ENCODE measurements at regions not wholly inside any gene's neighbourhood (a gene's known extent, or its start where the extent isn't known, plus 50 kb on each side); places are given as distances from the start of the nearest gene placed in this dataset.

DNA sequence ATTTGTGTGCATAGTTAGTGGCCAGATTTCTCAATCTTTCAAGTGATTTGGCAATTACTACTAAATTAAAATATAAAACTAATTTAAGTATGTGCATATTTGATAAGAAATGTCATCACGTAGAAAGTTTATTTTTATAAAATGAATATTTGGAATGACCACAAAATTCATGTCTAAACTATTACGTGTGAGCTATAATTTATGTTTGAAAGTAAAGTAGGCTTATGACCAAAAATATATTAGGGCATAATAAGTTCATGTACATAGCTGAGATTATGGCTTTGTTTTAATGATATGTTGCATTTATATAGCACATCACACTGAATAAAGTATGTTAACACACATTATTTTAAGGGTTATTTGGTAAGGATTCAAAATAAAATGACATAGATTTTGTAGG lies 1532.6 kb downstream of the C4orf33 start:
- no peak overlapping the region for H4K8ac ChIP-seq (ENCODE audit: low read depth, low read length)
- no peak overlapping the region for H3K27ac ChIP-seq (replicated peaks; ENCODE audit: low read length)
- H3K4me3 ChIP-seq (ENCODE audit: low read length in 2 of 2) = no peak overlapping the region
- no peak overlapping the region for H3K18ac ChIP-seq (ENCODE audit: low read length)
- H3K27me3 ChIP-seq (ENCODE audit: control insufficient read depth in 3 of 3, insufficient read depth in 3 of 3, low read depth in 1 of 3, low read length in 3 of 3) = no peaks in the 10 kb centered on the region
- no peak overlapping the region for H3K4me2 ChIP-seq (ENCODE audit: insufficient read depth, low read length, poor library complexity, severe bottlenecking)
- no peaks in the 10 kb centered on the region for H3K79me1 ChIP-seq (ENCODE audit: low read depth, low read length)
- H3K36me3 ChIP-seq (replicated peaks in 1 of 2; ENCODE audit: control insufficient read depth in 2 of 2, insufficient read depth in 2 of 2, low read length in 2 of 2) = no peaks in the 10 kb centered on the region
- no peak overlapping the region for H2BK12ac ChIP-seq (ENCODE audit: low read length)
- WGBS, 2 donors (ENCODE audit: extremely low coverage in 2 of 2, insufficient read length in 2 of 2, insufficient replicate concordance in 1 of 2) = no CpG with 5 or more reads among the region's 2 CpGs
- no peak overlapping the region for H3K14ac ChIP-seq (ENCODE audit: low read length)
- H3K9ac ChIP-seq (ENCODE audit: low read depth, low read length, poor library complexity) = no peak overlapping the region
- H2AFZ ChIP-seq (ENCODE audit: low read length) = no peak overlapping the region
- H2BK15ac ChIP-seq (ENCODE audit: low read length) = no peak overlapping the region
- H3K4ac ChIP-seq (ENCODE audit: low read length) = no peak overlapping the region
- H2AK5ac ChIP-seq (ENCODE audit: low read depth, low read length) = no peak overlapping the region
- no peaks in the 10 kb centered on the region for H3K4me1 ChIP-seq (ENCODE audit: control insufficient read depth in 2 of 2, insufficient read depth in 1 of 2, low read depth in 1 of 2, low read length in 2 of 2)
- H3K9me3 ChIP-seq (replicated peaks in 1 of 2; ENCODE audit: control insufficient read depth in 2 of 2, insufficient read depth in 1 of 2, low read depth in 1 of 2, low read length in 2 of 2) = peaks cover 0 to 2% of the 10 kb centered on the region in 2 donors
- H2BK5ac ChIP-seq (ENCODE audit: low read length) = no peak overlapping the region
- DNase-seq (ENCODE audit: low spot score) = no peak
- no peak overlapping the region for H3K23ac ChIP-seq (ENCODE audit: low read depth, low read length, poor library complexity)
- no peak overlapping the region for H4K91ac ChIP-seq (ENCODE audit: low read depth, low read length, poor library complexity)
- no peak overlapping the region for H2BK120ac ChIP-seq (ENCODE audit: low read depth, low read length)

DNA sequence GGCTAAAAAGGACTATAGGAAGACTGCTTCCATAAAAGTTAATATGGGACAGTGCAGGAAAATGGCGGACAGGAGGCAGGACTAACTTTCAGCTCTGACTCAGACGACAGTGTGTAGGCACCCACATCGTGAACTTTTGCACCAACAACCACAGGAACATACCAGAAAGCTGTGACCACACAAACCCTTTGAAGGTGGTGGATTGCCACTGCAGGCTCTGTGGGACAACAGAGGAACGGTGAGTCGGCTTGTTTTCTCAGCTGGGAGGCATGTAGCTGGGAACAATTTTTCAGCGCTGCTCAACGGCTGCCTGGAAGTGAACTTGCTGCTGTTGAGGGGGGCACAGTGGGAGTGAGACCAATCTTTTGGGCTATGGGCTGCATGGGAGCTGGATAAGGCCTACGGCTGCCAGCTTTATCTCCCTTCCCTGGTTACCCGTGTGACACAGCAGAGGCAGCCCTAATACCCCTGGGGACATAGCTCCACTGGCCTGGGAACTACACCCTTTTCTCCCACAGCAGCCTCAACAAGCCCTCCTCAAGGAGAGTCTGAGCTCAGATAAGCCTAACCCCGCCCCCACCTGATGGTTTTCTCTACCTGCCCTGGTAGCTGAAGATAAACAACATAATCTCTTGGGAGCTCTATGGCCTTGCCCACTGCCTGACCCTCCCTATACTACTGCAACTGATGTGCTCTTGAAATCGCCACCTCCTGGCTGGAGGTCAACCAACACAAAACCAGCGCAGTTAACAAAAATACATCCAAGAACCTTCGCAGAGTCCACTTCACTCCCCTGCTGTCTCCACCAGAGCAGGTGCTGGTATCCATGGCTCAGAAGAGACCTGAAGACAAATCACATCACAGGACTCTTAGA lies 1537.0 kb downstream of the C4orf33 start:
- no peak overlapping the region for H3K9ac ChIP-seq (ENCODE audit: low read depth, low read length, poor library complexity)
- no peak overlapping the region for H4K91ac ChIP-seq (ENCODE audit: low read depth, low read length, poor library complexity)
- no peak overlapping the region for H2BK5ac ChIP-seq (ENCODE audit: low read length)
- H3K27ac ChIP-seq (replicated peaks; ENCODE audit: low read length) = no peak overlapping the region
- no peak overlapping the region for H4K8ac ChIP-seq (ENCODE audit: low read depth, low read length)
- no peak overlapping the region for H3K23ac ChIP-seq (ENCODE audit: low read depth, low read length, poor library complexity)
- no peak overlapping the region for H2BK120ac ChIP-seq (ENCODE audit: low read depth, low read length)
- no CpG with 5 or more reads among the region's 13 CpGs for WGBS, 2 donors (ENCODE audit: extremely low coverage in 2 of 2, insufficient read length in 2 of 2, insufficient replicate concordance in 1 of 2)
- H2BK15ac ChIP-seq (ENCODE audit: low read length) = no peak overlapping the region
- H2BK12ac ChIP-seq (ENCODE audit: low read length) = no peak overlapping the region
- no peak overlapping the region for H2AFZ ChIP-seq (ENCODE audit: low read length)
- H3K4me2 ChIP-seq (ENCODE audit: insufficient read depth, low read length, poor library complexity, severe bottlenecking) = no peak overlapping the region
- H3K4me3 ChIP-seq (ENCODE audit: low read length in 2 of 2) = no peak overlapping the region
- no peak overlapping the region for H2AK5ac ChIP-seq (ENCODE audit: low read depth, low read length)
- H3K4me1 ChIP-seq (ENCODE audit: control insufficient read depth in 2 of 2, insufficient read depth in 1 of 2, low read depth in 1 of 2, low read length in 2 of 2) = no peaks in the 10 kb centered on the region
- no peak for DNase-seq (ENCODE audit: low spot score)
- H3K79me1 ChIP-seq (ENCODE audit: low read depth, low read length) = no peaks in the 10 kb centered on the region
- no peaks in the 10 kb centered on the region for H3K27me3 ChIP-seq (ENCODE audit: control insufficient read depth in 3 of 3, insufficient read depth in 3 of 3, low read depth in 1 of 3, low read length in 3 of 3)
- H3K4ac ChIP-seq (ENCODE audit: low read length) = no peak overlapping the region
- H3K18ac ChIP-seq (ENCODE audit: low read length) = no peak overlapping the region
- H3K36me3 ChIP-seq (replicated peaks in 1 of 2; ENCODE audit: control insufficient read depth in 2 of 2, insufficient read depth in 2 of 2, low read length in 2 of 2) = no peaks in the 10 kb centered on the region
- H3K14ac ChIP-seq (ENCODE audit: low read length) = no peak overlapping the region
- no peaks in the 10 kb centered on the region for H3K9me3 ChIP-seq (replicated peaks in 1 of 2; ENCODE audit: control insufficient read depth in 2 of 2, insufficient read depth in 1 of 2, low read depth in 1 of 2, low read length in 2 of 2)

DNA sequence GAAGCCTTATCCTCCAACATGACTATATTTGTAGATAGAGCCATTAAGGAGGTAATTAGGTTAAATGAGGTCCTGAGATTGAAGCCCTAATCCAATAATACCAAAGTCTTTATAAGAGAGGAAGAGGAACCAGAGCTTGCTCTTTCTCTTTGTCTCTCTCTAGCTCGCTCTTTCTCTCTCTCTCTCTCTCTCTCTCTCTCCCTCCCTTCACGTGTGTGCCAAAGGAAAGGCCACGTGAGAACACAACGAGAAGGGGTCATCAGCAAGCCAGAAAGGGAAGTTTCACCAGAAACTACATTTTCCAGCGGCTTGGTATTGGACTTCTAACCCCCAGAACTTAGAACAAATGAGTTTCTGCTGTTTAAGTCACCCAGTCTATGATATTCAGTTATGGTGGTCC lies 1540.5 kb downstream of the C4orf33 start:
- no peak overlapping the region for H2AK5ac ChIP-seq (ENCODE audit: low read depth, low read length)
- H3K79me1 ChIP-seq (ENCODE audit: low read depth, low read length) = no peaks in the 10 kb centered on the region
- H2AFZ ChIP-seq (ENCODE audit: low read length) = peak overlapping the region; percentile 57
- H3K27ac ChIP-seq (replicated peaks; ENCODE audit: low read length) = no peak overlapping the region
- no peak overlapping the region for H3K9ac ChIP-seq (ENCODE audit: low read depth, low read length, poor library complexity)
- H4K8ac ChIP-seq (ENCODE audit: low read depth, low read length) = no peak overlapping the region
- no peaks in the 10 kb centered on the region for H3K27me3 ChIP-seq (ENCODE audit: control insufficient read depth in 3 of 3, insufficient read depth in 3 of 3, low read depth in 1 of 3, low read length in 3 of 3)
- no peaks in the 10 kb centered on the region for H3K9me3 ChIP-seq (replicated peaks in 1 of 2; ENCODE audit: control insufficient read depth in 2 of 2, insufficient read depth in 1 of 2, low read depth in 1 of 2, low read length in 2 of 2)
- H3K4me2 ChIP-seq (ENCODE audit: insufficient read depth, low read length, poor library complexity, severe bottlenecking) = no peak overlapping the region
- H3K4me1 ChIP-seq (ENCODE audit: control insufficient read depth in 2 of 2, insufficient read depth in 1 of 2, low read depth in 1 of 2, low read length in 2 of 2) = peaks cover 0 to 2% of the 10 kb centered on the region in 2 donors
- no peaks in the 10 kb centered on the region for H3K36me3 ChIP-seq (replicated peaks in 1 of 2; ENCODE audit: control insufficient read depth in 2 of 2, insufficient read depth in 2 of 2, low read length in 2 of 2)
- no peak overlapping the region for H3K4ac ChIP-seq (ENCODE audit: low read length)
- DNase-seq (ENCODE audit: low spot score) = no peak
- no peak overlapping the region for H2BK15ac ChIP-seq (ENCODE audit: low read length)
- H3K14ac ChIP-seq (ENCODE audit: low read length) = no peak overlapping the region
- H4K91ac ChIP-seq (ENCODE audit: low read depth, low read length, poor library complexity) = no peak overlapping the region
- no peak overlapping the region for H2BK5ac ChIP-seq (ENCODE audit: low read length)
- WGBS, 2 donors (ENCODE audit: extremely low coverage in 2 of 2, insufficient read length in 2 of 2, insufficient replicate concordance in 1 of 2) = no CpG with 5 or more reads among the region's 5 CpGs
- no peak overlapping the region for H3K23ac ChIP-seq (ENCODE audit: low read depth, low read length, poor library complexity)
- no peak overlapping the region for H3K18ac ChIP-seq (ENCODE audit: low read length)
- no peak overlapping the region for H2BK12ac ChIP-seq (ENCODE audit: low read length)
- H3K4me3 ChIP-seq (ENCODE audit: low read length in 2 of 2) = no peak overlapping the region
- no peak overlapping the region for H2BK120ac ChIP-seq (ENCODE audit: low read depth, low read length)

GRCh38 chr4:130640592-130640991 lies 1544.6 kb downstream of the C4orf33 start:
- no peak overlapping the region for H3K23ac ChIP-seq (ENCODE audit: low read depth, low read length, poor library complexity)
- no peak overlapping the region for H3K4ac ChIP-seq (ENCODE audit: low read length)
- H3K4me1 ChIP-seq (ENCODE audit: control insufficient read depth in 2 of 2, insufficient read depth in 1 of 2, low read depth in 1 of 2, low read length in 2 of 2) = peaks cover 0 to 2% of the 10 kb centered on the region in 2 donors
- no peaks in the 10 kb centered on the region for H3K79me1 ChIP-seq (ENCODE audit: low read depth, low read length)
- H3K14ac ChIP-seq (ENCODE audit: low read length) = no peak overlapping the region
- H2BK120ac ChIP-seq (ENCODE audit: low read depth, low read length) = no peak overlapping the region
- no peak overlapping the region for H4K8ac ChIP-seq (ENCODE audit: low read depth, low read length)
- no peak overlapping the region for H2AFZ ChIP-seq (ENCODE audit: low read length)
- H2BK5ac ChIP-seq (ENCODE audit: low read length) = no peak overlapping the region
- H3K18ac ChIP-seq (ENCODE audit: low read length) = no peak overlapping the region
- H3K27me3 ChIP-seq (ENCODE audit: control insufficient read depth in 3 of 3, insufficient read depth in 3 of 3, low read depth in 1 of 3, low read length in 3 of 3) = no peaks in the 10 kb centered on the region
- no peaks in the 10 kb centered on the region for H3K36me3 ChIP-seq (replicated peaks in 1 of 2; ENCODE audit: control insufficient read depth in 2 of 2, insufficient read depth in 2 of 2, low read length in 2 of 2)
- no peak for DNase-seq (ENCODE audit: low spot score)
- no peak overlapping the region for H3K4me2 ChIP-seq (ENCODE audit: insufficient read depth, low read length, poor library complexity, severe bottlenecking)
- H2AK5ac ChIP-seq (ENCODE audit: low read depth, low read length) = no peak overlapping the region
- no peak overlapping the region for H4K91ac ChIP-seq (ENCODE audit: low read depth, low read length, poor library complexity)
- H3K4me3 ChIP-seq (ENCODE audit: low read length in 2 of 2) = no peak overlapping the region
- H2BK15ac ChIP-seq (ENCODE audit: low read length) = no peak overlapping the region
- H3K27ac ChIP-seq (replicated peaks; ENCODE audit: low read length) = no peak overlapping the region
- H3K9me3 ChIP-seq (replicated peaks in 1 of 2; ENCODE audit: control insufficient read depth in 2 of 2, insufficient read depth in 1 of 2, low read depth in 1 of 2, low read length in 2 of 2) = no peaks in the 10 kb centered on the region
- no CpG with 5 or more reads among the region's 2 CpGs for WGBS, 2 donors (ENCODE audit: extremely low coverage in 2 of 2, insufficient read length in 2 of 2, insufficient replicate concordance in 1 of 2)
- H3K9ac ChIP-seq (ENCODE audit: low read depth, low read length, poor library complexity) = no peak overlapping the region
- no peak overlapping the region for H2BK12ac ChIP-seq (ENCODE audit: low read length)

All from neuronal stem cell (in vitro differentiated cells).